GM12875 (cell line): ENCODE measurements at regions not wholly inside any gene's neighbourhood (a gene's known extent, or its start where the extent isn't known, plus 50 kb on each side); places are given as distances from the start of the nearest gene placed in this dataset.

Source experiments
- H3K4me3 ChIP-seq: one replicate; pipeline ENCODE4 v1.5.1; 2011; ENCODE audit warnings: low read depth, low read length, control low read depth
- TF ChIP-seq, protein P1 (sequence below): IDR thresholded peaks from 2 replicates; pipeline ENCODE4 v1.5.1; 2011; ENCODE audit warnings: low read depth, mild to moderate bottlenecking, control low read depth, inconsistent platforms, low read length, moderate library complexity, borderline replicate concordance; ENCODE audit not compliant: insufficient read depth

DNA sequence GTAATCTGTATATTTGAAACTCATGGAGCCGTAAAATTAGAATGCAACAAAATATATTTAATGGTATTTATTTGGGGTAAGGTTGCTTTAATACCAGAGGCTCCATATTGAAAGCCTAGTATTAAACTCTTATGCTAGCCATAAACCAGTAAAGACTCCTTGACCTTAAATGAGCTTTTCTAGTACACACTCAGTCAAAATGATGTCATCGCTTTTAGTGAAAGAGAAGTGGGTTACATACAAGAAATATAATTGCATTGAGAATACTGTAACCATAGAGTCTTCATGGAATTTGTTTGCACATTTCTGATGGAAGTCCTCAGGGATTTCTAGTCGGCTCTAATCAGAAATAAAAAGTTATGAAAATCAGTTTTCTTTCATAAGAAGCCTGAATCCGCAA is 757.6 kb downstream of the GBE1 start:
- TF ChIP-seq, protein P1, sequence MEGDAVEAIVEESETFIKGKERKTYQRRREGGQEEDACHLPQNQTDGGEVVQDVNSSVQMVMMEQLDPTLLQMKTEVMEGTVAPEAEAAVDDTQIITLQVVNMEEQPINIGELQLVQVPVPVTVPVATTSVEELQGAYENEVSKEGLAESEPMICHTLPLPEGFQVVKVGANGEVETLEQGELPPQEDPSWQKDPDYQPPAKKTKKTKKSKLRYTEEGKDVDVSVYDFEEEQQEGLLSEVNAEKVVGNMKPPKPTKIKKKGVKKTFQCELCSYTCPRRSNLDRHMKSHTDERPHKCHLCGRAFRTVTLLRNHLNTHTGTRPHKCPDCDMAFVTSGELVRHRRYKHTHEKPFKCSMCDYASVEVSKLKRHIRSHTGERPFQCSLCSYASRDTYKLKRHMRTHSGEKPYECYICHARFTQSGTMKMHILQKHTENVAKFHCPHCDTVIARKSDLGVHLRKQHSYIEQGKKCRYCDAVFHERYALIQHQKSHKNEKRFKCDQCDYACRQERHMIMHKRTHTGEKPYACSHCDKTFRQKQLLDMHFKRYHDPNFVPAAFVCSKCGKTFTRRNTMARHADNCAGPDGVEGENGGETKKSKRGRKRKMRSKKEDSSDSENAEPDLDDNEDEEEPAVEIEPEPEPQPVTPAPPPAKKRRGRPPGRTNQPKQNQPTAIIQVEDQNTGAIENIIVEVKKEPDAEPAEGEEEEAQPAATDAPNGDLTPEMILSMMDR = no peak
- H3K4me3 ChIP-seq = no peak overlapping the region

DNA sequence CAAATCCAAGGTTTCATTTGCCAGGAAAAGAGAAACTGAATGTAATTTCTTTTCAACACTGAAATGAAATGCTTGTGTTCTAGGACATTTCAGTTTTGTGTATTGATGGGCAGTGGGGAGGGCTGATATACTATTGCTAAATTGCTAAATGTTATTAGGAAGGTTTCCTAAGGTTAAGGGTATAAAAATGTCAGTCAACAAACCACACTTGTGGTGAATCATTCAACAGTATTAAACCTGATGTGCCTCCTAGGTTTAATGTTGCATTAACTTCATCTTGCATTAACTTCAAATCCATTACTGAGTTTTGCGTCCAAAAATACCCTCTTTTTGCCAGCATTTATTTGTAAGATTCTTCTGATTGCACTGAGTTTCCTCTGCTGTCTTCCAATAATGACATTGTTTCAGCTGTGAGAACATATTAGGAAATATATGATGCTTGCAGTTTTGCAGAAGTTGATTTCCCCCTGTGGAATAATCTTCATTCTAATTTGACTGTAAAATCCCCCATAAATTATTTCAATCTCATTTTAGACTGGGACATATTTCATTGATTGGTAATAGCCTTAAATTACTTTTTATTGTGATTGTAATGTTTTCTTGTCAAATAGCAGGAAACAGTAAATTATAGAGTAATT is 758.3 kb downstream of the GBE1 start:
- no peak overlapping the region for H3K4me3 ChIP-seq
- TF ChIP-seq, protein P1 = no peak

DNA sequence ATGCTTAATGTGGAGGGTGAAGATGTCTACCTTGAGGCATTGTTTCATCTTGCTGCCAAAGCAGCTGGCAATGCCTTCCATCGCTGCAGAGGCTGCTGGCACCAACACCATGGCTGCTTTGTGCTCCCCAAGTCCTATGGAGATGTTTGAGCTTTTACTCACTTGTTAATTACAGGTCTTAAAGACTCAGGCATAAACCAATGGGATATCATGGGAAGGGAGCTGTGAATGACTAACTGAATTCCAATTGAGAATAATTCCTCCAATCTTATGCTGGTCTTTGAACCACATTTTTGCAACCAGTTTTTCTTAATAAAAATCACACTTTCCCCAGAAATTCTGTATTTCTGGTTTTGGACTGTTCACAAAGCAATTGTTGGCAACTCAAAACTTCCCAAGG is 762.0 kb downstream of the GBE1 start:
- H3K4me3 ChIP-seq = no peak overlapping the region
- TF ChIP-seq, protein P1 = no peak

DNA sequence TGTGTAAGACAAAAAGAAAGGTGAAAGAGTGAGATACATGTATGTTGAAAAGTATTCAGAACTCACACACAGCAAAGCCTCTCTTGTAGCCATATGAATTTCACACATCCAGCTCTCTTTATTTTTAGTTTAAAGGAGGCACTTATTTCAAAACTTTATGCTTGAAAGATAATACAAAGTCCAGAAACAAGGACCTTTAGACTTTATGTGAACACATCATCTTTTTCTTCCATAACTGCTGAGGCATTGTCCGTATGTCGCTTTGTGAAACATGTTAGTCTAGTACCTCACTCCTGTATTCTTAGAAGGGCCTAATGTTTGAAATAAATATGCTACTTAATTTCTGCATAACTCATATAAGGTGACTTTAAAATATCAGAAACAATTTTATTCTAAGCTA is 763.4 kb downstream of the GBE1 start:
- TF ChIP-seq, protein P1 = no peak
- no peak overlapping the region for H3K4me3 ChIP-seq

DNA sequence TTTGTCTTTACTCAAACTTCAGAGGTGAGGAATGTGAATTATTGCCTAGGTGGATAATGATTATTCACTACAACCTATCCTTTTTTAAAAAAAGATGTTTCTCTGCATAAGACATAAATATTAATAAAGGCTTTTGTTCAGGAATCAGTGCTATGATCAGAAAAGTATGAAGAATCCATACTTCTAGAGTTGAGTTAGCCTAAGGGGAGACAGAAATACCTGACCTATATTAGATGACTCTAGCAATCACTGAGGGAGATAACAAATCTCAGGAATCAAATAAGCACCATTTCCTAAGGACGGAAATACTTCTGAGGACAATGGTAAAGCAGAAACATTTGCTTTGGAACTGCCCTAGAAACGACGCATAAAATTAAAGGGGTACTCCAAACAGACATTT is 763.8 kb downstream of the GBE1 start:
- H3K4me3 ChIP-seq = no peak overlapping the region
- TF ChIP-seq, protein P1 = no peak

DNA sequence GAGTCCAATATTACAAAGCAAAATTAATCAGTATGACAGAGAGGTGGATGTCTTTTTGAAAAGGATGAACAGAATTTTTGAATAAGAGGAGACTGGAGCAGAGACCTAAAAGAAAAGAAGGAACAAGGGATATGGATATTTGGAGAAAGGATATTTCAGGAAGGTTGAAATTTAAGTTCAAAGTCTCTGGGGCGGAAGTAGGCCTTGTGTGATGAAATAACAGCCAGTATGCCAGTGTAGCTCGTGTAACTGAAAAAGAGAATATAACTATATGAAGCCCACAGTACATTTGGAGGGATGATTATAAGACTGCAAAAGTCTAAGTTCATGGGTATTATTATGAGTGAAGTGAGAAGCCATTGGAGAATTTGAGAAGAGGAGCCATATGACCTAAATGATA is 766.7 kb downstream of the GBE1 start:
- TF ChIP-seq, protein P1 = no peak
- H3K4me3 ChIP-seq = no peak overlapping the region

DNA sequence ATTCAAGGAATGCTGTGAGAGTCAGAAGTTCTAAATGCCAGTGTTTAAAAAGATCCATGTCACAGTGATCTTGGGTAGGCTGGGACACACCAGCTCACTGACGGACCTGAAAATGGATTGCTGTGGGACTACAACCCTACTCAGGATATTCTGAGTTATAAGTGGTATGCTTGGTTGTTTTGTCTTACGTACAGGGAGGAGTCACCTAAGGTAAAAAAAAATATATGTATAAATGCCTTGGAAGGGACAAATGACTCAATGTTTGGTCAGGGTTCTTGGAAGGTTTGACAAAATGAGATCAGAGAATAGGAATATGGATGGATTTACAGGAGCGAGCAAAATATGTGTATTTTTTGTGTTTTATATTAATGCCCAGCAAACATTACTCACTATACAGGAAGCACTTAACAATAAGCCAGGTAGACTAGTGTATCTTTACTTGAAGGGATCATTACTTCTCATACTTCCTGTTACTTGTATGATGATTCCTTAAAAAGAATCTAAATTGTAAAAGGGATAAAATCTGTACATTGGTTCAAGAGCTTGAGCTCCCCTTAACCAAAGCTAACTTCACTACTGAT is 767.3 kb downstream of the GBE1 start:
- H3K4me3 ChIP-seq = no peak overlapping the region
- TF ChIP-seq, protein P1 = no peak
